Mesodermal cell (in vitro differentiated cells): ENCODE measurements at regions not wholly inside any gene's neighbourhood (a gene's known extent, or its start where the extent isn't known, plus 50 kb on each side); places are given as distances from the start of the nearest gene placed in this dataset.
"Not testable (repeated sequence)": the region's sequence is repeated elsewhere in the genome, so short reads cannot be mapped to it uniquely, and the experiment has no call there.

ENCODE experiments used
- H3K27ac ChIP-seq: 2 replicates; pipeline ENCODE4 v1.7.0; 2013; ENCODE audit warnings: mild to moderate bottlenecking, low read depth, low read length, moderate library complexity; ENCODE audit not compliant: severe bottlenecking
- H3K36me3 ChIP-seq: 2 replicates; pipeline ENCODE4 v1.7.1; 2013; ENCODE audit warnings: mild to moderate bottlenecking, low read length, moderate library complexity; ENCODE audit not compliant: control insufficient read depth, insufficient read depth
- H3K4me1 ChIP-seq: one replicate; pipeline ENCODE4 v1.7.1; 2013; ENCODE audit warnings: mild to moderate bottlenecking, low read length; ENCODE audit not compliant: insufficient read depth, control insufficient read depth, poor library complexity, severe bottlenecking
- H3K4me3 ChIP-seq: 2 replicates; pipeline ENCODE4 v1.7.0; 2013; ENCODE audit warnings: low read length, control low read depth, mild to moderate bottlenecking; ENCODE audit not compliant: insufficient read depth, poor library complexity, severe bottlenecking; ENCODE audit errors: extremely low read depth
- H3K9me3 ChIP-seq: 2 replicates; pipeline ENCODE4 v1.7.1; 2013; ENCODE audit warnings: mild to moderate bottlenecking, low read length, moderate library complexity; ENCODE audit not compliant: control insufficient read depth
- WGBS, 2 experiments: methylation state at CpG; one replicate each; pipeline ENCODE4 v1.1.5; 2013; ENCODE audit warnings: missing lambda C conversion rate in 2 of 2; ENCODE audit not compliant: insufficient coverage in 2 of 2; 5-methylcytosine and 5-hydroxymethylcytosine counted together

- Histone ChIP-seq H3K27ac (no peak overlapping the region), H3K4me3 (no peak overlapping the region), H3K4me1 (no peaks in the 10 kb centered on the region), H3K9me3 (no peaks in the 10 kb centered on the region), H3K36me3 (no peaks in the 10 kb centered on the region)
- 86 to 89% methylated on average over 5 to 7 of the region's 7 CpGs for WGBS, 2 experiments
Measured at GRCh38 chr16:5768445-5768844, 670.9 kb upstream of the EEF2KMT start.

GRCh38 chr16:5763176-5763575, 665.6 kb upstream of the EEF2KMT start:
- Histone ChIP-seq H3K4me1 (no peaks in the 10 kb centered on the region), H3K36me3 (no peaks in the 10 kb centered on the region), H3K4me3 (no peak overlapping the region), H3K27ac (no peak overlapping the region), H3K9me3 (no peaks in the 10 kb centered on the region)
- WGBS, 2 experiments = 78 to 81% methylated on average over 10 of the region's 11 CpGs

GRCh38 chr16:5762362-5762761, 664.8 kb upstream of the EEF2KMT start:
- H3K4me1 ChIP-seq = no peaks in the 10 kb centered on the region
- H3K36me3 ChIP-seq = no peaks in the 10 kb centered on the region
- no peak overlapping the region for H3K4me3 ChIP-seq
- no peak overlapping the region for H3K27ac ChIP-seq
- no peaks in the 10 kb centered on the region for H3K9me3 ChIP-seq
- 88 to 90% methylated on average over 10 of the region's 10 CpGs for WGBS, 2 experiments

GRCh38 chr16:5761592-5761991, 664.0 kb upstream of the EEF2KMT start:
- Histone ChIP-seq H3K4me3 (no peak overlapping the region), H3K27ac (no peak overlapping the region), H3K9me3 (no peaks in the 10 kb centered on the region), H3K4me1 (no peaks in the 10 kb centered on the region), H3K36me3 (no peaks in the 10 kb centered on the region)
- 50% methylated on average over 2 of the region's 2 CpGs; no CpG with 5 or more reads in 1 of the 2 experiments for WGBS, 2 experiments

GRCh38 chr16:5758281-5758680, 660.7 kb upstream of the EEF2KMT start:
- Histone ChIP-seq H3K36me3 (no peaks in the 10 kb centered on the region), H3K4me3 (no peak overlapping the region), H3K9me3 (no peaks in the 10 kb centered on the region), H3K27ac (no peak overlapping the region), H3K4me1 (no peaks in the 10 kb centered on the region)
- 91 to 97% methylated on average over 4 of the region's 4 CpGs for WGBS, 2 experiments

GRCh38 chr16:5756969-5757368, 659.4 kb upstream of the EEF2KMT start:
- Histone ChIP-seq H3K9me3 (no peaks in the 10 kb centered on the region), H3K4me3 (no peak overlapping the region), H3K27ac (no peak overlapping the region), H3K4me1 (no peaks in the 10 kb centered on the region), H3K36me3 (no peaks in the 10 kb centered on the region)
- 78 to 83% methylated on average over 1 to 3 of the region's 5 CpGs for WGBS, 2 experiments

GRCh38 chr16:5753381-5753780, 655.8 kb upstream of the EEF2KMT start:
- Histone ChIP-seq H3K4me3 (no peak overlapping the region), H3K9me3 (no peaks in the 10 kb centered on the region), H3K4me1 (no peaks in the 10 kb centered on the region), H3K36me3 (no peaks in the 10 kb centered on the region), H3K27ac (no peak overlapping the region)
- 55 to 61% methylated on average over 2 to 5 of the region's 7 CpGs for WGBS, 2 experiments

GRCh38 chr16:5751216-5751615, 653.6 kb upstream of the EEF2KMT start:
- H3K9me3 ChIP-seq = no peaks in the 10 kb centered on the region
- H3K4me1 ChIP-seq = no peaks in the 10 kb centered on the region
- H3K36me3 ChIP-seq = no peaks in the 10 kb centered on the region
- no peak overlapping the region for H3K4me3 ChIP-seq
- WGBS, 2 experiments = no CpG with 5 or more reads among the region's 4 CpGs
- H3K27ac ChIP-seq = no peak overlapping the region

- not testable (repeated sequence) for H3K27ac ChIP-seq, H3K36me3 ChIP-seq, H3K4me3 ChIP-seq, H3K4me1 ChIP-seq, H3K9me3 ChIP-seq
- WGBS, 2 experiments = 44 to 55% methylated on average over 6 of the region's 11 CpGs
Measured at GRCh38 chr16:5750439-5750838, 652.8 kb upstream of the EEF2KMT start.

- WGBS, 2 experiments = 80 to 100% methylated on average over 1 of the region's 1 CpG
- Histone ChIP-seq H3K4me3 (no peak overlapping the region), H3K9me3 (no peaks in the 10 kb centered on the region), H3K36me3 (no peaks in the 10 kb centered on the region), H3K4me1 (peaks cover 12% of the 10 kb centered on the region), H3K27ac (peak overlapping the region; percentile 3)
Measured at GRCh38 chr16:5738586-5738985, 641.0 kb upstream of the EEF2KMT start.

GRCh38 chr16:5736209-5736930, 638.8 kb upstream of the EEF2KMT start:
- WGBS, 2 experiments = 67 to 93% methylated on average over 2 to 3 of the region's 13 CpGs
- Histone ChIP-seq H3K4me1 (peaks cover 12% of the 10 kb centered on the region), H3K27ac (no peak overlapping the region), H3K4me3 (no peak overlapping the region), H3K36me3 (no peaks in the 10 kb centered on the region), H3K9me3 (no peaks in the 10 kb centered on the region)
